Left lung (tissue), 4 donors: ENCODE measurements at regions not wholly inside any gene's neighbourhood (a gene's known extent, or its start where the extent isn't known, plus 50 kb on each side); places are given as distances from the start of the nearest gene placed in this dataset.

ENCODE experiments used
- ATAC-seq: fragments of 200-7000 bp; cut with Tn5 transposase; one replicate; pipeline ENCODE4 v1.9.1; 2020; ENCODE audit warnings: moderate library complexity
- DNase-seq, 4 donors: peaks; one replicate each; pipeline ENCODE4 v3.0.0-alpha.2; 2013 to 2020
- H3K27ac ChIP-seq, 2 donors: fragments of 200-600 bp; sonication (generic) in 1 of 2; one replicate each; pipeline versions ENCODE4 v1.5.0 to v1.8.0; 2020 to 2021
- H3K27me3 ChIP-seq, 2 donors: fragments of 200-600 bp; sonication (generic) in 1 of 2; one replicate each; pipeline versions ENCODE4 v1.5.0 to v1.8.0; 2020 to 2021
- H3K36me3 ChIP-seq, 2 donors: fragments of 200-600 bp; sonication (generic) in 1 of 2; one replicate each; pipeline versions ENCODE4 v1.5.0 to v1.8.0; 2020 to 2021
- H3K4me1 ChIP-seq, 2 donors: fragments of 200-600 bp; one replicate each; pipeline ENCODE4 v1.8.0; 2021
- H3K4me3 ChIP-seq, 2 donors: fragments of 200-600 bp; sonication (generic) in 1 of 2; one replicate each; pipeline versions ENCODE4 v1.5.0 to v1.8.0; 2020 to 2021; ENCODE audit warnings: mild to moderate bottlenecking in 1 of 2
- H3K9me3 ChIP-seq, 2 donors: fragments of 200-600 bp; sonication (generic) in 1 of 2; one replicate each; pipeline versions ENCODE4 v1.5.0 to v1.8.0; 2020 to 2021
- CTCF ChIP-seq, 2 donors: fragments of 200-600 bp; sonication (generic) in 1 of 2; IDR thresholded peaks; one replicate each; pipeline versions ENCODE4 v1.5.0 to v1.8.0; 2021; ENCODE audit warnings: antibody characterized with exemption in 2 of 2
- intact Hi-C, 2 donors: fragments of 100-400 bp; cut with DNase I; formaldehyde crosslinking; loops; one replicate each; pipeline versions ENCODE4 v1.11.2 to v1.14.2; 2022
- donor health status: DM: no; HTN: yes; CAD: no.
- donor health status: DM: no; HTN: no; CAD: no.

- Histone ChIP-seq H3K27me3 (no peaks in the 10 kb centered on the region), H3K9me3 (no peaks in the 10 kb centered on the region), H3K36me3 (no peaks in the 10 kb centered on the region), H3K27ac (no peak overlapping the region), H3K4me1 (no peaks in the 10 kb centered on the region), H3K4me3 (no peak overlapping the region)
- ATAC-seq (no peak), DNase-seq (no peak)
- intact Hi-C loops: no loop called here
- TF ChIP-seq CTCF (IDR thresholded peaks at IDR 0.05): no peak
These were observed 442.8 kb upstream of the NECTIN3 start for GRCh38 chr3:110628650-110629301.

GRCh38 chr3:110629917-110630316 is 441.7 kb upstream of the NECTIN3 start:
- H3K36me3 ChIP-seq: no peaks in the 10 kb centered on the region
- no peak for TF ChIP-seq CTCF (IDR thresholded peaks at IDR 0.05)
- no peaks in the 10 kb centered on the region for H3K4me1 ChIP-seq
- no peaks in the 10 kb centered on the region for H3K9me3 ChIP-seq
- no peaks in the 10 kb centered on the region for H3K27me3 ChIP-seq
- DNase-seq (no peak), ATAC-seq (no peak)
- H3K27ac ChIP-seq: no peak overlapping the region
- intact Hi-C loops: no loop called here
- no peak overlapping the region for H3K4me3 ChIP-seq

GRCh38 chr3:110644203-110644602 is 427.4 kb upstream of the NECTIN3 start:
- Histone ChIP-seq H3K27ac (no peak overlapping the region), H3K4me1 (no peaks in the 10 kb centered on the region), H3K27me3 (no peaks in the 10 kb centered on the region), H3K9me3 (no peaks in the 10 kb centered on the region), H3K36me3 (no peaks in the 10 kb centered on the region), H3K4me3 (no peak overlapping the region)
- no peak for DNase-seq
- TF ChIP-seq CTCF (IDR thresholded peaks at IDR 0.05): no peak
- intact Hi-C loops: no loop called here
- no peak for ATAC-seq

- H3K27me3 ChIP-seq: no peaks in the 10 kb centered on the region
- H3K36me3 ChIP-seq: no peaks in the 10 kb centered on the region
- H3K9me3 ChIP-seq: no peaks in the 10 kb centered on the region
- no peaks in the 10 kb centered on the region for H3K4me1 ChIP-seq
- no peak overlapping the region for H3K4me3 ChIP-seq
- no peak for DNase-seq
- no peak for ATAC-seq
- no peak overlapping the region for H3K27ac ChIP-seq
- no peak for TF ChIP-seq CTCF (IDR thresholded peaks at IDR 0.05)
- intact Hi-C loops: no loop called here
These were observed 425.6 kb upstream of the NECTIN3 start for GRCh38 chr3:110646055-110646454.

GRCh38 chr3:110646496-110646895 is 425.1 kb upstream of the NECTIN3 start:
- H3K9me3 ChIP-seq: no peaks in the 10 kb centered on the region

More at GRCh38 chr3:110646496-110646895, 425.1 kb upstream of the NECTIN3 start:
- Histone ChIP-seq H3K4me1 (no peaks in the 10 kb centered on the region), H3K36me3 (no peaks in the 10 kb centered on the region), H3K27ac (no peak overlapping the region), H3K4me3 (no peak overlapping the region), H3K27me3 (no peaks in the 10 kb centered on the region)
- intact Hi-C loops: no loop called here
- no peak for TF ChIP-seq CTCF (IDR thresholded peaks at IDR 0.05)
- ATAC-seq (no peak), DNase-seq (no peak)
